Upper lobe of right lung (tissue), 1 donor: ENCODE measurements at regions not wholly inside any gene's neighbourhood (a gene's known extent, or its start where the extent isn't known, plus 50 kb on each side); places are given as distances from the start of the nearest gene placed in this dataset.

Experiments used
- ATAC-seq: fragments of 200-7000 bp; cut with Tn5 transposase; one replicate; pipeline ENCODE4 v1.9.1; 2020; ENCODE audit warnings: mild to moderate bottlenecking, moderate library complexity
- DNase-seq: peaks from one replicate; pipeline ENCODE4 v3.0.0-alpha.2; 2020
- H3K27ac ChIP-seq: fragments of 200-600 bp; one replicate; pipeline ENCODE4 v1.8.0; 2022
- H3K27me3 ChIP-seq: fragments of 200-600 bp; one replicate; pipeline ENCODE4 v1.8.0; 2022; ENCODE audit warnings: mild to moderate bottlenecking
- H3K36me3 ChIP-seq: fragments of 200-600 bp; one replicate; pipeline ENCODE4 v1.8.0; 2022
- H3K4me1 ChIP-seq: fragments of 200-600 bp; one replicate; pipeline ENCODE4 v1.8.0; 2022
- H3K4me3 ChIP-seq: fragments of 200-600 bp; one replicate; pipeline ENCODE4 v1.8.0; 2022; ENCODE audit warnings: mild to moderate bottlenecking
- H3K9me3 ChIP-seq: fragments of 200-600 bp; one replicate; pipeline ENCODE4 v1.8.0; 2022
- CTCF ChIP-seq: fragments of 200-600 bp; IDR thresholded peaks from one replicate; pipeline ENCODE4 v1.8.0; 2022; ENCODE audit warnings: antibody characterized with exemption
- intact Hi-C: fragments of 100-400 bp; cut with DNase I; formaldehyde crosslinking; loops from one replicate; pipeline ENCODE4 v1.11.0; 2022
- donor health status: DM: no; HTN: yes; CAD: no; lungs with severe emphysema.

GRCh38 chr13:105316731-105317130, 1218.7 kb downstream of the EFNB2 start:
- Histone ChIP-seq H3K9me3 (no peaks in the 10 kb centered on the region), H3K36me3 (no peaks in the 10 kb centered on the region), H3K27ac (no peak overlapping the region), H3K4me1 (no peaks in the 10 kb centered on the region), H3K27me3 (no peaks in the 10 kb centered on the region), H3K4me3 (no peak overlapping the region)
- no peak for TF ChIP-seq CTCF
- ATAC-seq (no peak), DNase-seq (no peak)
- intact Hi-C loops = no loop called here

- Histone ChIP-seq H3K4me3 (no peak overlapping the region), H3K27ac (no peak overlapping the region), H3K27me3 (no peaks in the 10 kb centered on the region), H3K9me3 (no peaks in the 10 kb centered on the region), H3K36me3 (no peaks in the 10 kb centered on the region), H3K4me1 (no peaks in the 10 kb centered on the region)
- intact Hi-C loops = no loop called here
- DNase-seq = no peak
- no peak for TF ChIP-seq CTCF
- no peak for ATAC-seq
These were observed 1222.6 kb downstream of the EFNB2 start for GRCh38 chr13:105312906-105313305.

GRCh38 chr13:105311094-105311493, 1224.4 kb downstream of the EFNB2 start:
- Histone ChIP-seq H3K4me3 (no peak overlapping the region), H3K4me1 (no peaks in the 10 kb centered on the region), H3K9me3 (no peaks in the 10 kb centered on the region), H3K36me3 (no peaks in the 10 kb centered on the region), H3K27ac (no peak overlapping the region), H3K27me3 (no peaks in the 10 kb centered on the region)
- intact Hi-C loops = no loop called here
- TF ChIP-seq CTCF = no peak
- no peak for DNase-seq
- no peak for ATAC-seq

- TF ChIP-seq CTCF = no peak
- Histone ChIP-seq H3K4me3 (no peak overlapping the region), H3K36me3 (no peaks in the 10 kb centered on the region), H3K4me1 (no peaks in the 10 kb centered on the region), H3K9me3 (no peaks in the 10 kb centered on the region), H3K27me3 (no peaks in the 10 kb centered on the region), H3K27ac (no peak overlapping the region)
- DNase-seq = no peak
- no peak for ATAC-seq
- intact Hi-C loops = no loop called here
These were observed 1227.7 kb downstream of the EFNB2 start for GRCh38 chr13:105307776-105308175.

GRCh38 chr13:105297839-105298238, 1237.6 kb downstream of the EFNB2 start:
- intact Hi-C loops = no loop called here
- TF ChIP-seq CTCF = no peak
- DNase-seq (no peak), ATAC-seq (no peak)
- Histone ChIP-seq H3K4me3 (no peak overlapping the region), H3K36me3 (no peaks in the 10 kb centered on the region), H3K27ac (no peak overlapping the region), H3K4me1 (no peaks in the 10 kb centered on the region), H3K9me3 (no peaks in the 10 kb centered on the region), H3K27me3 (no peaks in the 10 kb centered on the region)

GRCh38 chr13:105291987-105292386, 1243.5 kb downstream of the EFNB2 start:
- intact Hi-C loops = no loop called here
- H3K27ac ChIP-seq = no peak overlapping the region
- no peaks in the 10 kb centered on the region for H3K9me3 ChIP-seq
- no peak for ATAC-seq
- H3K4me1 ChIP-seq = no peaks in the 10 kb centered on the region
- TF ChIP-seq CTCF = no peak
- no peak overlapping the region for H3K4me3 ChIP-seq
- no peaks in the 10 kb centered on the region for H3K27me3 ChIP-seq
- H3K36me3 ChIP-seq = no peaks in the 10 kb centered on the region
- no peak for DNase-seq
